K562 (cell line): ENCODE measurements at regions not wholly inside any gene's neighbourhood (a gene's known extent, or its start where the extent isn't known, plus 50 kb on each side); places are given as distances from the start of the nearest gene placed in this dataset.

Source experiments
- CREB1 ChIP-seq, 2 experiments: sonication (generic) in 1 of 2; formaldehyde crosslinking in 1 of 2; IDR thresholded peaks; 2 replicates each; pipeline versions ENCODE4 v1.6.1 to v1.8.0; 2012 to 2022; ENCODE audit warnings: inconsistent platforms in 1 of 2, mild to moderate bottlenecking in 1 of 2, missing genetic modification reagents in 1 of 2, moderate library complexity in 1 of 2
- FOXA1 ChIP-seq: fragments of 450-650 bp; IDR thresholded peaks from 2 replicates; pipeline ENCODE4 v1.6.1; 2016; ENCODE audit warnings: mild to moderate bottlenecking, borderline replicate concordance
- POLR2A ChIP-seq: fragments of 450-650 bp; conservative IDR thresholded peaks from 2 replicates; pipeline ENCODE4 v1.6.1; 2016
- POLR2G ChIP-seq: fragments of 200-400 bp; formaldehyde crosslinking; IDR thresholded peaks from 2 replicates; pipeline ENCODE4 v1.6.1; 2017; ENCODE audit warnings: low read depth, mild to moderate bottlenecking, antibody characterized with exemption, low read length, moderate library complexity
- SMAD4 ChIP-seq: fragments of 250-450 bp; sonication (Bioruptor Pico); conservative IDR thresholded peaks from 2 replicates; pipeline ENCODE4 v1.8.0; 2021; ENCODE audit warnings: inconsistent platforms, mild to moderate bottlenecking, moderate library complexity
- SP1 ChIP-seq: sonication (generic); formaldehyde crosslinking; IDR thresholded peaks from 2 replicates; pipeline ENCODE4 v1.8.1; 2022; ENCODE audit warnings: mild to moderate bottlenecking, missing genetic modification reagents
- TOE1 ChIP-seq, 2 experiments: fragments of 450-650 bp in 1 of 2; sonication (generic) in 1 of 2; formaldehyde crosslinking in 1 of 2; IDR thresholded peaks; 2 replicates each; pipeline versions ENCODE4 v1.7.1 to v1.8.0; 2016 to 2022; ENCODE audit warnings: borderline replicate concordance in 2 of 2, mild to moderate bottlenecking in 2 of 2, antibody characterized with exemption in 1 of 2, inconsistent platforms in 1 of 2, low read depth in 1 of 2, missing genetic modification reagents in 1 of 2, moderate library complexity in 1 of 2
- ZZZ3 ChIP-seq: fragments of 450-650 bp; IDR thresholded peaks from 2 replicates; pipeline ENCODE4 v1.6.1; 2016; ENCODE audit warnings: antibody characterized with exemption, mild to moderate bottlenecking, moderate library complexity
- TF ChIP-seq, protein P1 (sequence below), 3 experiments: IDR thresholded peaks in 2 of 3; conservative IDR thresholded peaks in 1 of 3; 2 replicates each; pipeline ENCODE4 v1.5.1; 2011 to 2012; ENCODE audit warnings: low read length in 3 of 3, mild to moderate bottlenecking in 3 of 3, control low read depth in 2 of 3, improper control_type of control experiment in 1 of 3, inconsistent platforms in 1 of 3, low read depth in 1 of 3, mixed read lengths in 1 of 3, moderate library complexity in 1 of 3; ENCODE audit not compliant: insufficient read depth in 2 of 3
- TF ChIP-seq, protein P2 (sequence below): sonication (generic); formaldehyde crosslinking; IDR thresholded peaks from 2 replicates; pipeline ENCODE4 v1.9.0; 2022; ENCODE audit warnings: mild to moderate bottlenecking, missing genetic modification reagents
- TF ChIP-seq, protein P3 (sequence below): sonication (generic); formaldehyde crosslinking; IDR thresholded peaks from 2 replicates; pipeline ENCODE4 v1.8.0; 2022; ENCODE audit warnings: missing genetic modification reagents, mild to moderate bottlenecking, borderline replicate concordance
- TF ChIP-seq, protein P4 (sequence below): sonication (generic); formaldehyde crosslinking; IDR thresholded peaks from 2 replicates; pipeline ENCODE4 v1.8.0; 2022; ENCODE audit warnings: mild to moderate bottlenecking, missing genetic modification reagents
- TF ChIP-seq, protein P5 (sequence below), 2 experiments: fragments of 450-650 bp in 1 of 2; sonication (generic) in 1 of 2; formaldehyde crosslinking in 1 of 2; IDR thresholded peaks in 1 of 2; conservative IDR thresholded peaks in 1 of 2; 2 replicates each; pipeline versions ENCODE4 v1.6.1 to v1.8.1; 2016 to 2023; ENCODE audit warnings: mild to moderate bottlenecking in 2 of 2, moderate library complexity in 2 of 2, inconsistent platforms in 1 of 2, missing genetic modification reagents in 1 of 2

DNA sequence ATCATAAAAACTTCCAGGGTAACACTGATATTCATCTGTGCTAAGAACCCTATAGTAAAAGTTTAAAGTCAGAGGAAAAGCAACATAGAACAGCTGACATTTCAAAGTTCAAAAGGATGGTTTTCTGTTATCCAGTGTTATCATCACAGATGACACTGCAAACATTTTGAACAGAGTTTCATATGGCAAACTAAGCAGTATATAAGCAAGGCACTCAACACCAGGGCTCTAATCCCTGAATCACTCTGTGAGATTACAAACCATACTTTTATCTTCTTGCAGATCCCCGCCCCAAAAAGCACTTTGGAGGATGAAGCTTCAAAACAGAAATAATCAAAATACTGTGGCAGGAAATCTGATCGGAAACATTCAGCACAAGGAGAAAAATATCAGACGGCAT lies 508.2 kb upstream of the KIF2B start:
- TF ChIP-seq, protein P1, sequence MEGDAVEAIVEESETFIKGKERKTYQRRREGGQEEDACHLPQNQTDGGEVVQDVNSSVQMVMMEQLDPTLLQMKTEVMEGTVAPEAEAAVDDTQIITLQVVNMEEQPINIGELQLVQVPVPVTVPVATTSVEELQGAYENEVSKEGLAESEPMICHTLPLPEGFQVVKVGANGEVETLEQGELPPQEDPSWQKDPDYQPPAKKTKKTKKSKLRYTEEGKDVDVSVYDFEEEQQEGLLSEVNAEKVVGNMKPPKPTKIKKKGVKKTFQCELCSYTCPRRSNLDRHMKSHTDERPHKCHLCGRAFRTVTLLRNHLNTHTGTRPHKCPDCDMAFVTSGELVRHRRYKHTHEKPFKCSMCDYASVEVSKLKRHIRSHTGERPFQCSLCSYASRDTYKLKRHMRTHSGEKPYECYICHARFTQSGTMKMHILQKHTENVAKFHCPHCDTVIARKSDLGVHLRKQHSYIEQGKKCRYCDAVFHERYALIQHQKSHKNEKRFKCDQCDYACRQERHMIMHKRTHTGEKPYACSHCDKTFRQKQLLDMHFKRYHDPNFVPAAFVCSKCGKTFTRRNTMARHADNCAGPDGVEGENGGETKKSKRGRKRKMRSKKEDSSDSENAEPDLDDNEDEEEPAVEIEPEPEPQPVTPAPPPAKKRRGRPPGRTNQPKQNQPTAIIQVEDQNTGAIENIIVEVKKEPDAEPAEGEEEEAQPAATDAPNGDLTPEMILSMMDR (IDR thresholded peaks at IDR 0.05 in 2 of 3, conservative IDR thresholded peaks at IDR 0.05 in 1 of 3; ENCODE audit: insufficient read depth in 2 of 3, low read depth in 1 of 3, low read length in 3 of 3), result no peak
- TF ChIP-seq, protein P2, sequence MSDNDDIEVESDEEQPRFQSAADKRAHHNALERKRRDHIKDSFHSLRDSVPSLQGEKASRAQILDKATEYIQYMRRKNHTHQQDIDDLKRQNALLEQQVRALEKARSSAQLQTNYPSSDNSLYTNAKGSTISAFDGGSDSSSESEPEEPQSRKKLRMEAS (CRISPR knock-in tag), result no peak
- TF ChIP-seq, protein P3, sequence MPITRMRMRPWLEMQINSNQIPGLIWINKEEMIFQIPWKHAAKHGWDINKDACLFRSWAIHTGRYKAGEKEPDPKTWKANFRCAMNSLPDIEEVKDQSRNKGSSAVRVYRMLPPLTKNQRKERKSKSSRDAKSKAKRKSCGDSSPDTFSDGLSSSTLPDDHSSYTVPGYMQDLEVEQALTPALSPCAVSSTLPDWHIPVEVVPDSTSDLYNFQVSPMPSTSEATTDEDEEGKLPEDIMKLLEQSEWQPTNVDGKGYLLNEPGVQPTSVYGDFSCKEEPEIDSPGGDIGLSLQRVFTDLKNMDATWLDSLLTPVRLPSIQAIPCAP (CRISPR knock-in tag), result no peak
- TF ChIP-seq SP1 (CRISPR knock-in tag), result no peak
- no peak for TF ChIP-seq TOE1 (IDR thresholded peaks at IDR 0.05; ENCODE audit: borderline replicate concordance)
- TF ChIP-seq TOE1 (CRISPR knock-in tag; IDR thresholded peaks at IDR 0.05; ENCODE audit: borderline replicate concordance, low read depth), result no peak
- TF ChIP-seq FOXA1, result no peak
- no peak for TF ChIP-seq POLR2A
- TF ChIP-seq ZZZ3, result no peak
- TF ChIP-seq, protein P4, sequence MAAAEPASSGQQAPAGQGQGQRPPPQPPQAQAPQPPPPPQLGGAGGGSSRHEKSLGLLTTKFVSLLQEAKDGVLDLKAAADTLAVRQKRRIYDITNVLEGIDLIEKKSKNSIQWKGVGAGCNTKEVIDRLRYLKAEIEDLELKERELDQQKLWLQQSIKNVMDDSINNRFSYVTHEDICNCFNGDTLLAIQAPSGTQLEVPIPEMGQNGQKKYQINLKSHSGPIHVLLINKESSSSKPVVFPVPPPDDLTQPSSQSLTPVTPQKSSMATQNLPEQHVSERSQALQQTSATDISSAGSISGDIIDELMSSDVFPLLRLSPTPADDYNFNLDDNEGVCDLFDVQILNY, result no peak
- no peak for TF ChIP-seq CREB1 (IDR thresholded peaks at IDR 0.05)
- no peak for TF ChIP-seq CREB1 (CRISPR knock-in tag; IDR thresholded peaks at IDR 0.05)
- TF ChIP-seq, protein P5, sequence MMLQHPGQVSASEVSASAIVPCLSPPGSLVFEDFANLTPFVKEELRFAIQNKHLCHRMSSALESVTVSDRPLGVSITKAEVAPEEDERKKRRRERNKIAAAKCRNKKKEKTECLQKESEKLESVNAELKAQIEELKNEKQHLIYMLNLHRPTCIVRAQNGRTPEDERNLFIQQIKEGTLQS (IDR thresholded peaks at IDR 0.05), result no peak
- TF ChIP-seq, protein P5 (CRISPR knock-in tag; conservative IDR thresholded peaks at IDR 0.05), result no peak
- no peak for TF ChIP-seq POLR2G
- no peak for TF ChIP-seq SMAD4 (CRISPR knock-in tag)
